ENCODE measurements at regions not wholly inside any gene's neighbourhood (a gene's known extent, or its start where the extent isn't known, plus 50 kb on each side); places are given as distances from the start of the nearest gene placed in this dataset.
"Not testable (repeated sequence)": the region's sequence is repeated elsewhere in the genome, so short reads cannot be mapped to it uniquely, and the experiment has no call there.

- DNase-seq (ENCODE audit: low read depth in 2 of 2): not testable (repeated sequence)
Measured at GRCh38 chr17:27208370-27208769, 85.5 kb upstream of the WSB1 start.

- no peak for DNase-seq (ENCODE audit: low read depth in 2 of 2)
Measured at GRCh38 chr17:27209316-27209715, 84.6 kb upstream of the WSB1 start.

GRCh38 chr17:27210809-27211208, 83.1 kb upstream of the WSB1 start:
- DNase-seq (ENCODE audit: low read depth in 2 of 2): not testable (repeated sequence)

GRCh38 chr17:27216836-27217235, 77.1 kb upstream of the WSB1 start:
- no peak for DNase-seq (ENCODE audit: low read depth in 2 of 2)

- DNase-seq (ENCODE audit: low read depth in 2 of 2): no peak
Measured at GRCh38 chr17:27217631-27218030, 76.3 kb upstream of the WSB1 start.

- DNase-seq (ENCODE audit: low read depth in 2 of 2): no peak
Measured at GRCh38 chr17:27218041-27218440, 75.9 kb upstream of the WSB1 start.

- no peak for DNase-seq (ENCODE audit: low read depth in 2 of 2)
Measured at GRCh38 chr17:27218719-27219488, 75.0 kb upstream of the WSB1 start.

GRCh38 chr17:27222515-27222914, 71.4 kb upstream of the WSB1 start:
- no peak for DNase-seq (ENCODE audit: low read depth in 2 of 2)

- no peak for DNase-seq (ENCODE audit: low read depth in 2 of 2)
Measured at GRCh38 chr17:27224526-27225315, 69.2 kb upstream of the WSB1 start.

GRCh38 chr17:27226611-27227230, 67.2 kb upstream of the WSB1 start:
- no peak for DNase-seq (ENCODE audit: low read depth in 2 of 2)

GRCh38 chr17:27230996-27231395, 62.9 kb upstream of the WSB1 start:
- DNase-seq (ENCODE audit: low read depth in 2 of 2): no peak

GRCh38 chr17:27232328-27232727, 61.6 kb upstream of the WSB1 start:
- no peak for DNase-seq (ENCODE audit: low read depth in 2 of 2)

GRCh38 chr17:27233059-27233458, 60.9 kb upstream of the WSB1 start:
- no peak for DNase-seq (ENCODE audit: low read depth in 2 of 2)

- DNase-seq (ENCODE audit: low read depth in 2 of 2): no peak
Measured at GRCh38 chr17:27233776-27234175, 60.1 kb upstream of the WSB1 start.

- DNase-seq (ENCODE audit: low read depth in 2 of 2): peak in 1 of 2 experiments; percentile 36
Measured at GRCh38 chr17:27236717-27237315, 57.1 kb upstream of the WSB1 start.

GRCh38 chr17:27237890-27238289, 56.0 kb upstream of the WSB1 start:
- no peak for DNase-seq (ENCODE audit: low read depth in 2 of 2)

- no peak for DNase-seq (ENCODE audit: low read depth in 2 of 2)
Measured at GRCh38 chr17:27239046-27239445, 54.9 kb upstream of the WSB1 start.

GRCh38 chr17:27239584-27239983, 54.3 kb upstream of the WSB1 start:
- DNase-seq (ENCODE audit: low read depth in 2 of 2): no peak

- DNase-seq (ENCODE audit: low read depth in 2 of 2): no peak
Measured at GRCh38 chr17:27240086-27240801, 53.7 kb upstream of the WSB1 start.

- no peak for DNase-seq (ENCODE audit: low read depth in 2 of 2)
Measured at GRCh38 chr17:27240802-27241155, 53.1 kb upstream of the WSB1 start.

GRCh38 chr17:27241346-27241946, 52.5 kb upstream of the WSB1 start:
- DNase-seq (ENCODE audit: low read depth in 2 of 2): no peak
